Activated CD8-positive, alpha-beta memory T cell treated with anti-CD3 and anti-CD28 coated beads for 1 hour (primary cell): ENCODE measurements at regions not wholly inside any gene's neighbourhood (a gene's known extent, or its start where the extent isn't known, plus 50 kb on each side); places are given as distances from the start of the nearest gene placed in this dataset.
"Not testable (repeated sequence)": the region's sequence is repeated elsewhere in the genome, so short reads cannot be mapped to it uniquely, and the experiment has no call there.

Experiments used
- DNase-seq, 2 donors: peaks; one replicate each; pipeline ENCODE4 v3.0.0-alpha.2; 2020; ENCODE audit warnings: low read depth in 1 of 2; ENCODE audit errors: extremely low read depth in 1 of 2

DNA sequence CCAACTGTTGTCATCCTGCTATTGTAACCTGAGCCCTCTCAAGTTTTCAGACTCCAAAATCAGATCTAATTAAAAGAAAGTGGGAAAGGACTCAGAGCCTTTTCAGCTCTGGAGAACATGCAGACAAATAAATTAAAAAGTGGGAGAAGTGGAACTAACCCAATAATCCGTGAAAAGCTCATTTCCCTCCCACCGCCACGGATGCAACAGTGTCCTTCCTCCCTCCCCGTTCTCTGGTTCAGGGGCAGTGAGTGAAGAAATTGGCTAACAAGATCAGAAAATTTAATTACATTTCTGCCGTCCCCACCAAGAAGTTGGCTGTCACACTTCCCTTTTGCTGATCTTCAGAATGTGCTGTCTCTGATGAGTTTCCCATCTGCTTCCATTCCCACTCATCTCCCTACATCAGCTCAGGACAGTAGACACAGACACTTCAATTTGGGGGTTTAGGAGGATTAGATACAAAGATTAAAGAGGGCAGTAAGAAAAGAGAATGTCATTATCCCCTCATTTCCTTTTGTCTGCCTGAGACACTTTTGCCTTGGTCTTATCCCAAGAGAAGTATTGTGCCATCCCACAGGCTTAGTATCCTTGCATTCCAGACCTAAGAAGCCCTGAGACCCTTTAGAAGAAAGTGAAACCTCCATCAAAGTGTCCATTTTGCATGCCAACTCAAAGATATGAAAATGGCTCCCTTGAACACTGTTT is 335.7 kb upstream of the PPP2R3A start:
- DNase-seq: no peak

DNA sequence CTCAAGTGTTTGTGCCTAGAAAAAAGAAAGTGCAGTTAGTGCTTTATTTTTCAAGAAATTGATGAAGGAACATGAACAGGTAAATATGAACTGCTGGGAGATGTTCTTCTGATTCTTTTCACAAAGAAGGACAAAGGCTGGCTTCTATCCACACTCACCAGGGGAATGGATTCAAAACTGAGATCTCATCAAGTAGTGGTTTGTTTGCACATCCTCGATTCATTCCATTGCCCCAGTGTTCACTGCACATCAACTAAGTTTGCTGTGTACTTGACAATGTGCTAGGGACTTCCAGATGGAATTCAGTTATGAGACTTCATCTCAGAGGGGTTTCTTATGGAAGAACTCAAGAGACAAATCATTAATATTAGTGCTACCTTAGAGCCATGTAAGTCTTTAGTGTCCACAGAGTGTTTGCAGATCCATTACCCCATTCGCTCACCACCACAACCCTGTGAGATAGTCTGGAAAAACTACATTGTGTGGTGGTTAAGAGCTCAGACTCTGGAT is 332.9 kb upstream of the PPP2R3A start:
- no peak for DNase-seq

DNA sequence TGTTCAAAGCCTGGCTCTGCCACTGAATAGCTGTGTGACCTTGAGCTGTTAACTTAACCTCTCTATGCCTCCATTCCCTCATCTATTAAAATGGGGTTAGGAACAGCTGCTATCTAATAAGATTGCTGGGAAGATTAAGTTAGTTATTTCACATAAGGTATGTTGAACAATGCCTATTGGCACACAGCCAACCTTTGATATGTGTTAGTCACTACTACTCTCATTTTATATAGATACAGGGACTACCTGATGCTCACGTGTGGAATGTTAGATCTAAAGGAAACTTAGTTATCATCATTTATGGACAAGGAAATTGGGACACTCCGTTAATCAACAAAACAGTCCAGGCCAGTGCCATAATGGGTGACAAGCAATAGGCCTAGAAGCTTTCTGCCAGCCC is 332.4 kb upstream of the PPP2R3A start:
- no peak for DNase-seq

DNA sequence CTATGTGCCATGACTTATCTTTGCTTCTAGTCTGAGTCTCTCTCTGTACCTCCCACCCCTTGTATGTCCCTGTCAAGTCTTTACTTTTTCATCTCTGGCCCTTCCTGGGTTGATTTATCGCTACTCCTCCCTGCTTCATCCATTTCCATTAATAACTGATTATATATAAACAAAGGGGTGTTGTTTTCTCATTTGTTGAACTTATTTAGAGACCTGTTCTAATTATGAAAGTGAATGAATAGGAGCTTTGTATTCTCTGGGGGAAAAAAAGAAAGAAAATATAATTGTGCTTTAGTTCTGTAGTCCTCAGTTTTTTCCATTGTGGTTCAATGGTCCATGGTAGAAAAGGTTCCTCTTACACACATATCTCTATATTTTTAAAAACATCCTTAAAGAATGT is 328.9 kb upstream of the PPP2R3A start:
- no peak for DNase-seq

DNA sequence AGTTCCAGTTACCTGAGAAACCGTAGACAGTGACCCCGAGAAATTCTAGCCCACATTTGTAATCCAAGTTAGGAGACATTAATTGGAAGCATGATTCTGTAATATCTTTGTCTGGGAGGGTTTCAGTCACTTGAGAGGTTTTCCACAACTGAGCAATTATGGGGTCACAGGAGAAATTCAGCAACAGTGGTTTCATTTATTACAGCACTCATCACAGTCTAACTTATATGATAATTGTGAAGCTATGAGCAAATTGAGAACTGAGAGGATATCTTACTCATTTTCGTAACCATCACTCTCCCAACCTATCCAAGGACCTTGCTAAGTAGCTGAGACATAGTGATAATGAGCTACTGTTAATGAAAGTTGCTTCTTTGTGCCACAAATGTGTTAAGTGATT is 328.5 kb upstream of the PPP2R3A start:
- no peak for DNase-seq

DNA sequence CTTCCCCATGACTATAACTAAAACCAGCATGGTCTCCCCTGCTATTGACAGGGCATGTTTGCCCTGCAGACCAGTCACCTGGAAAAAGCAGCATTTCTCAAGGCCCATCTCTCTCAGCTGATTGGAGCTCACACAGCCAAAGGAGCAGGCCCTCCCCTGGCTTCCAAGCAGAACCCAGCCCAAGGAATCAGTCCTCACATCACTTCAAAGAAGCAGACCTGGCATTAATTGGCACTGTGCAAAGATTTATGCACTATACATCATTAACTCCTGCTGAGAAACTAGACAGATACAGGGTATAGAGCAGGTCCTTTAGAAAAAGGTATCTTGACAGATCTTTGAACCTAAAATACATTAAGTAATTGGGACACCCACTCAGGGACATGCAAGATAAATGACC is 323.8 kb upstream of the PPP2R3A start:
- no peak for DNase-seq

DNA sequence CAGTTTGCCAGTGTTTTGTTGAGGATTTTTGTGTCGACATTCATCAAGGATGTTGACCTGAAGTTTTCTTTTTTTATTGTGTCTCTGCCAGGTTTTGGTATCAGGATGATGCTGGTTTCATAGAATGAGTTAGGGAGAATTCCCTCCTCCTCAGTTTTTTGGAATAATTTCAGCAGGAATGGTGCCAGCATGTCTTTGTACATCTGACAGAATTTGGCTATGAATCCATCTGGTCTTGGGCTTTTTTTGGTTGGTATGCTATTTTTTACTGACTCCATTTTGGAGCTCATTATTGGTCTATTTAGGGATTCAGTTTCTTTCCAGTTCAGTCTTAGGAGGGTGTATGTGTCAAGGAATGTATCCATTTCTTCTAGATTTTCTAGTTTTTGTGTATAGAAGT is 320.0 kb upstream of the PPP2R3A start:
- no peak for DNase-seq

DNA sequence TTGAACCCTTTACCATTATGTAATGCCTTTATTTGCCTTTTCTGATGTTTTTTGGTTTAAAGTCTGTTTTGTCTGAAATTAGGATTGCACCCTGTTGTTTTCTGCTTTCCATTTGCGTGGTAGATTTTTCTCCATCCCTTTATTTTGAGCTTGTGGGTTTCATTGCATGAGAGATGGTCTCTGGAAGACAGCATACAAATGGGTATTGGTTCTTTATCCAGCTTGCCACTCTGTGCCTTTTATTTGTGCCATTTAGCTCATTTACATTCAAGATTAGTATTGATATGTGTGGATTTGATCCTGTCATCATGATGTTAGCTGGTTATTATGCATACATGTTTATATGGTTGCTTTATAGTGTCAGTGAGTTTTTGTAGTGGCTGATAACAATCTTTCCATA is 318.7 kb upstream of the PPP2R3A start:
- no peak for DNase-seq

DNA sequence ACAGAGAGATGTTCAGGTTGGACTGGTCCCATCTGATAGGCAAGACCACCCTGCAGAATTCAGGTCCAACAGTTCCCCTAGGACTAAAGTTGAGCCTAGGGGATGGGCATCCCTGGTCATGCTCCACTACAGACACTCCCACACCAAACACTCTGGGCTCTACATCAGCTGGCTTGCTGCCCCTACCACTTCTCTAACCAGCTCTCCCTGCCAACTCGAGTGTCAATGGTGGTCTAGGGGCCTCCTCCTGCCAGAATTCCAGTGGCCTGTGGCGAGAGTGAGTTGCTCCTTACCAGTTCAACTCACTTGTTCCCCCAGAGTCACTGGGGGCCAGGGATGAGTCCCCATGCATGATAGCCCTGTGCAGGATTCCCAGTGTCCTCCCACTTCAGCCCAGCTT is 316.2 kb upstream of the PPP2R3A start:
- no peak for DNase-seq

DNA sequence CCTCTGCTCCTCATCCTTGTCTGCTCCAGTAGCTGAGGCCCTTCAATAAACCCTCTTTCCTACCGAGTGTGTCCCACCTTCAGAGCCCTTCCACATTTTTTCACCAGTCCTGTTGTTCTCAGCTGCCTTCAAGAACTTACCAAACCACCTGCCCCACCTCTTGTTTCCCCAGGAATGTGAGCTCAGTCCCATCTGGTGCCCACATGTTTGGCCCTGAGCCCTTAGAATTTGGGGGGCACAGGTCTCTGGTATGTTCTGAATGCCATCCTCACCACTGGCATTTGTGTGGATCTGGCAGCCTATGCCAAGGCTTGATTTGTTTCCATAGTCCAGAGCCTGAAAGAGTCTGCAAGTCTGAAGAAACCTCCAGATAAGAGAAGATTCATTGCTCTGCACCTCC is 315.2 kb upstream of the PPP2R3A start:
- no peak for DNase-seq

DNA sequence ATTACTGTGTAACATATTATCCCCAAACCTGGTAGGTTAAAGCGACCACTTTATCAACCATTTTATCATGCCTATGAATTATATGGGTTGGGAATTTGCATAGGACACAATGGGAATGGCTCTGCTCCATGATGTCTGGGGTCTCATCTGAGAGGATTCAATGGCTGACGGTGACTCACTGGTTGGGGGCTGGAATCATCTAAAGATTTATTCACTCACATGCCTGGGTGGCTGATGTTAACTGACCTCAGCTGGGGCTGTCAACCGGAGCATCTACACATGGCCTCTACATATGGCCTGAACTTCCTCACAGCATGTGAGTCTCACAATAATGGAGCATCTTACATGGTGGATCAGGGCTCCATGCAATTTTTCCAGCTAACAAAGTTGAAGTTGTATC is 313.1 kb upstream of the PPP2R3A start:
- DNase-seq: no peak

DNA sequence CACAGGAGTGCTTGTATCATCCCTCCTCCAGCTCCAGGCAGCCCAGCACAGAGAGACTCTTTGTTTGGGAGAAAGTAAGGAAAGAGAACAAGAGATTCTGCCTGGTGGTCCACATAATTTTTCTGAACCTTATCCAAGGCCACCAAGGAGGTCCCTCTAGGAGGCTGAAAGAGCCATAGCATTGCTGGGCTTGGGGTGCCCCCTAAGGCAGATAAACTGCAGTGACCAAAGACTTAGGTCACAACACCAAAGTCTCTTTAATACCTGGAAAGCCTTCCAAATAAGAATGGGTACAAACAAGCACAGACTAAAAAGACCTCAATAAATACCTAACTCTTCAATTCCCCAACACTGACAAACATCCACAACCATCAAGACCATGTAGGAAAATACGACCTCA is 310.2 kb upstream of the PPP2R3A start:
- DNase-seq: no peak

DNA sequence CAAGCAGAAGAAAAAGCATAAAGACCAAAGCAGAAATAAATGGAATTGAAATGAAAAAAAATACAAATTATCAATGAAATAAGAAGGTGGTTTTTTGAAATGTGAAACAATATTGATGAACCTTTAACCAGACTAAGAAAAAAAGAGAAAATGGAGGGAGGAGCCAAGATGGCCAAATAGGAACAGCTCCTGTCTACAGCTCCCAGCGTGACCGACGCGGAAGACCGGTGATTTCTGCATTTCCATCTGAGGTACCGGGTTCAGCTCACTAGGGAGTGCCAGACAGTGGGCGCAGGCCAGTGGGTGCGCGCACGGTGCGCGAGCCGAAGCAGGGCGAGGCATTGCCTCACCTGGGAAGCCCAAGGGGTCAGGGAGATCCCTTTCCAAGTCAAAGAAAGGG is 307.1 kb upstream of the PPP2R3A start:
- DNase-seq: not testable (repeated sequence)

DNA sequence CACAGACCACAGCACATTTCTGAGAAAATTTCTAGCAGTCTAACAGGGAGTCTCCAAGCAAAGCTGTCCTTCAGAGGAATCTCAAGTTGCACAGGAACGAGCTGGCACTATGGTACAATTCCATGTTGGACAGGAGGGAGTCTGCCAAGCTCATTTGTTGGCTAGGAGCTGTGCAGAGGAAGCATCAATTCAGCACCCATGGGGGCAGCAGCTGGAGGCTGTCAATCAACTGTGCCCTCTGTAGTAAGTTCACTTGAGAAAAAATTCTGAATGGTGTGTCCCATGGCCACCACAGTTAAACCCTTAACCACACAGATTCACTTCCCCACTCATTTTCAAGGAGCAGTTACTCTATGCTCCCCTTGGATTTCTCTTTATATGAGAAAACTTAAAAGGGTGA is 298.5 kb upstream of the PPP2R3A start:
- DNase-seq: no peak

DNA sequence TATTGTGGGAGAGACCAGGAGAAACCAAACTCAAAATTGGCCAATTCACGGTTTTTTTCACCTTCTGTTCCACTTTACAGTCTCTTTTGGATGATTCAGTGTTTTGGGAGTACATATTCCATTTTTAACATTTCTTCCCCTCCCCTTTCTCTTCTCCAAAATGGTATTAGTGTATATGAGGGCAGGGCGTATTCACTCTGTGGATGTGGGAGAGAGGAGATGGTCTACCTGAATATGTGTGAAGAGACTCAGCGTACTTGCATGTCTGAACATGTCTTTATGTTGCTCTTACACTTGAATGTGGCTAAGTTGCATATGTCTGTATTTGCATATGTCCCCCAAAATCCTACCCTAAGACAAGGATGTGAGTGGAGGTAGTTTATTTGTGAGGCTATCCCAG is 291.0 kb upstream of the PPP2R3A start:
- no peak for DNase-seq

DNA sequence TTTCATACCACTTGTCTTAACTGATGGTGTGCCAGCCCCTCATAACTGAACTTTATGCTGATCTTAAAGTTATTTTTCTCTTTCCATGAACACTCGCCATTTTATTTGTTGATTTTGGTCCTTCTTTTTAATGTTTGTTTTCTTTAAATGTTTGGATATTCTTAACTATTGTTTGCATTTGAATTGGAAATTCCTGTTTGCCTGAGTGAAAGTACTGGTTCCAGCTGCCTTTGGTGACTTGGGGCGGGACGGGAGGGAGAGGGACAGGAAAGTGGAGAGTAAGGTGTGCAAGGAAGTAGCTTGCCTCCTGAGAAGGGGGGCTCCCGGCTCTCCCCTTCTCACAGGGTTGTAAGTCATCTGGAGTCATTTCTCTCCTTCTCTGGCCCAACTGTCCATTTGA is 287.1 kb upstream of the PPP2R3A start:
- DNase-seq: no peak

DNA sequence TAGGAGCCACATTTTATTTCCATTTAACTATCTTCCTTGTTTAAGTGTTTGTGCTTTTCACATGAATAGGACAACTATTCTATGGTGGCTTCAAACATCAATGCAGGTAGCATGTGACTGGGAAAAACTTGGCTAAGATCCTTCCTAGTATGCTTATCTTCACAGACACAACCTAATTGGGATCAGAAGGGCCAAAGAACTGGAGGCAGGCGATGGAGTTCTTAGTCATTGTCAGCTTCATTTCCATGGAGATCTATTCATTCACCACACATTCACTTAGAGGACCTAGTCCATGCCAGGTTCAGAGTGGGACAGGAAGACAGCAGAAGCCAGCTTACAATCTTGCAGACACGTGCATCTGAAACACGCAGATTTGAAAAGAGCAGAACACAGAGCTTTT is 277.5 kb upstream of the PPP2R3A start:
- DNase-seq: no peak

DNA sequence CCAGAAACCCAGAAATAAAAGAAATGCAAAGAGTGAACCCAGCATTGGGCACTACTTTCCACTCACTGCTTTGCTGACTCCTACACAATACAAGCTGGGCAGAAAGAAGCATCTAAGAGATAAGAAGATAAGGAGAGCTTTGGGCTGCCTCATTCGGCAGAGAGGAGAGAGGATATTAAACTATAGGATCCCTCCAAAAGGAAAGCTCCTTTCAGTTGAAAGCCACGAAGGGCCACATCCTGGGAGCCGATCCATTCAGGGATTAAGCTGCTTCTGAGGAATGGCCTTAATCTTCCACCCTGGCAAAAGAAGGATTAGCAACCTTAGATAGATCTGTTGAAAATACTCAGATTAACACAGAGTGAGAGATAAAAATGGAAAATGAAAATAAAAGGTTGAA is 274.9 kb upstream of the PPP2R3A start:
- DNase-seq: no peak

DNA sequence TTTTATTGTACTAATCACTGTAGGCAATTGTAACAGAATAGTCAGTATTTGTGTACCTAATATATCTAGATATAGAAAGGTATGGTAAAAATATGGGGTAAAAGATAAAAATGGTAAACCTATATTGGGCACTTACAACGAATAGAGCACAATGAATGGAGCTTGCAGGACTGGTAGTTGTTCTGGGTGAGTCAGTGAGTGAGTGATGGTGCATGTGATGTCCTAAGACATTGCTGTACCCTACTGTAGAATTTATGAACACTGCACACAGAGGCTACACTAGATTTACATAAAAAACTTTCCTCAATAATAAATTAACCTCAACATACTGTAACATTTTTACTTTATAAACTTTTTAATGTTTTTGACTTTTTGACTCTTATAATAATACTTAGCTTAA is 274.3 kb upstream of the PPP2R3A start:
- no peak for DNase-seq

DNA sequence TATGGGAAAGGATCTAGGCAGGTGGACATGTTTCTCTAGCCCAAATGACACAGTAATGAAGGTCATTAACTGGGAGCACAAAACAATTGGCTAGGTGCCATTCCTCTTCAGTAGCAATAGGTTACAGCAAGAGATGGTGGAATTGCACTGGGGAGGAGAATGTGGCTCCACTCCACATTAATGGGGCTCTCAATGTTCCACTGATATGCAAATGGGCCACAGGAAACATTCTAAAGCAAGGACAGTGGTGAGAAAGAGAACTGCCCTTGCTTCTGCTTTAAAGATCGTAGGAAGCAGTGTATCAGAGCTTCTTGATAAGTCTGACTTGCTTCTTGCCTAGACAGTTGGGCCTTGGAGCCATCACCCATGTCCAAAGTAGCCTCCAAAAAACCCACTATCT is 271.4 kb upstream of the PPP2R3A start:
- DNase-seq: no peak

DNA sequence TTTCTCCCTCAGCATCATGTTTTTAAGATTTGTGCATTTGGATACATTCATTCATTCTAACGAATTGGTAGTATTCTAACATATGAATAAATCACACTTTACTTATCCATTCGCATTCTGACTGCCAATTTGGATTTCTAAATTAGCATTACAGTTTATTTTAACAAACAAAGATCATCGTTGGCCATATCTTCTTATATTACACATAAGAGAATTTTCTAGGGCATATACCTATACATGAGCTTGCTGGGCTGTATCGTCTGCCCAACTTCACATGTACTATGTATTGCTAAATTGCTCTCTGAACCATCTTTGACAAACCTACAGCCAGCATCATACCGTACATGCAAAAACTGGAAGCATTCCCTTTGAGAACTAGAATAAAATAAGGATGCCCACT is 265.8 kb upstream of the PPP2R3A start:
- DNase-seq: no peak

DNA sequence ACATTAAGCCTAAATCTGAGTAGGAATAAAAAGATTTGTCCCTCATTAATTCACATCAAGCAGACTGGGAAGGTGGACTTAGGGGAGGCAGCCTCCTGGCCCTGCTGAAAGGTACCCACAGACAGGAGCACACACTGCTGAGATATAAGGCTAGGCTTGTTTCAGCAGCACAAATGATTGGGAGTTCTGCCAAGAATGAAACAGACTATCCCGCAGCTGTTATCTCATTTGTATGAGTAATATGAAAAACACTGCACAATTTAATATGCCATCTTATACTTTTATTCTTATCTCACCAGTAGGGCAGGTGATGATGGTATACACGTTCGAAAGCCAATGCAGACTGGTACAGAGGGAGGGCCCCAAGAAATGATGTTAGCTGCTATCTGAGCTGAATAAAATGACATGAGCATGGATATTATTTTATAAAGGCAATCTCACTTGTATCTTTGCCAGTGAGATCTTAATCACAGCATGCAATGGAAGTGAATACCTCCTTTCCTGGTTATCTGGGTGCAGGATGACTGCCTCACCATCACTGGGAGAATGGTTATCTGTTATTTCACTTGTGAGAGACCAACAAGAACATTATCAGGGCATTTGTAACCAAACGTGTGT is 258.7 kb upstream of the PPP2R3A start:
- DNase-seq: no peak

DNA sequence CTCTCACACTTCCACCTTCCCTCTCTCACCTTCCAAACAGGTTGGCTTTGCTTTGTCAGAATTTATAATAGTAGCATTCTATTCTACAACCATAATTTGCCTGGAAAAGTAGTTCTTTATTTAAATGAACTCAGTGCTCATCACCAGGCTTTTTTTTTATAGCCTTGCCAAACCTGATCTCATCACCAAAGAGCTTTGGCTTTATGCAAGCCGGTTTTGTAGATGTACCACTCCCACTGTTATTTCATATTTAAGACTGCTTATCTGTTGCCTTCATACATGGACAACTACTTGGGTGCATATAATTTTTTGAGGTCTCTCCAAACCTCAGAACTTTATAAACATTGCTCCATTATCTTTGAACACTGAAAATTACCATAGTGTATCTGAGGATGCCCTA is 246.1 kb upstream of the PPP2R3A start:
- DNase-seq: no peak
